WTC11 (cell line): ENCODE measurements at regions not wholly inside any gene's neighbourhood (a gene's known extent, or its start where the extent isn't known, plus 50 kb on each side); places are given as distances from the start of the nearest gene placed in this dataset.

Source experiments
- ATAC-seq: fragments of 200-7000 bp; cut with Tn5 transposase; 2 replicates; pipeline ENCODE4 v1.10.0; 2021; ENCODE audit warnings: mild to moderate bottlenecking, moderate library complexity
- CTCF ChIA-PET: fragments of 300-600 bp; sonication (Branson Sonifier 250); formaldehyde crosslinking; loops from one replicate; lab custom pipeline; 2021; ENCODE audit warnings: antibody characterized with exemption; lab: Charles Lee
- POLR2A ChIA-PET: fragments of 350-600 bp; sonication (Branson Sonifier 250); formaldehyde crosslinking; loops from one replicate; lab custom pipeline; 2021; ENCODE audit warnings: antibody characterized with exemption; lab: Charles Lee
- DNase-seq: peaks from one replicate; pipeline ENCODE4 v3.0.0; 2021; ENCODE audit warnings: low spot score
- H3K27ac Mint-ChIP-seq: 2 replicates; pipeline ENCODE4 v1.8.0; 2021; ENCODE audit warnings: mixed read lengths
- H3K27me3 Mint-ChIP-seq: 2 replicates; pipeline ENCODE4 v1.8.0; 2021; ENCODE audit warnings: low read depth, mild to moderate bottlenecking, moderate library complexity, mixed read lengths
- H3K36me3 Mint-ChIP-seq: 2 replicates; pipeline ENCODE4 v1.8.0; 2021; ENCODE audit warnings: mixed read lengths
- H3K4me1 Mint-ChIP-seq: 2 replicates; pipeline ENCODE4 v1.8.0; 2022; ENCODE audit warnings: mixed read lengths
- H3K4me3 Mint-ChIP-seq: 2 replicates; pipeline ENCODE4 v1.8.0; 2021; ENCODE audit warnings: mild to moderate bottlenecking, moderate library complexity, mixed read lengths
- H3K9me3 Mint-ChIP-seq: 2 replicates; pipeline ENCODE4 v1.8.0; 2021; ENCODE audit warnings: mixed read lengths
- ATF3 ChIP-seq: sonication (generic); formaldehyde crosslinking; conservative IDR thresholded peaks from 2 replicates; pipeline ENCODE4 v1.8.1; 2022; ENCODE audit warnings: mild to moderate bottlenecking, missing genetic modification reagents
- CREM ChIP-seq: sonication (generic); formaldehyde crosslinking; IDR thresholded peaks from 2 replicates; pipeline ENCODE4 v1.8.1; 2022; ENCODE audit warnings: mild to moderate bottlenecking, missing genetic modification reagents, moderate library complexity
- E2F5 ChIP-seq: sonication (generic); formaldehyde crosslinking; IDR thresholded peaks from 2 replicates; pipeline ENCODE4 v1.8.1; 2022; ENCODE audit warnings: mild to moderate bottlenecking, moderate library complexity, missing genetic modification reagents
- FOXP4 ChIP-seq: sonication (generic); formaldehyde crosslinking; IDR thresholded peaks from 2 replicates; pipeline ENCODE4 v1.8.0; 2022; ENCODE audit warnings: mild to moderate bottlenecking, missing genetic modification reagents
- GRHL2 ChIP-seq: fragments of 250-450 bp; sonication (Bioruptor Pico); IDR thresholded peaks from 2 replicates; pipeline ENCODE4 v1.8.0; 2022; ENCODE audit warnings: mild to moderate bottlenecking, moderate library complexity; ENCODE audit not compliant: insufficient replicate concordance, severe bottlenecking
- HMGA2 ChIP-seq: fragments of 250-450 bp; sonication (Bioruptor Pico); IDR thresholded peaks from 2 replicates; pipeline ENCODE4 v1.4.0; 2021; ENCODE audit warnings: mild to moderate bottlenecking, moderate library complexity
- HMGXB4 ChIP-seq: sonication (generic); formaldehyde crosslinking; IDR thresholded peaks from 2 replicates; pipeline ENCODE4 v1.8.1; 2023; ENCODE audit warnings: mild to moderate bottlenecking, moderate library complexity, missing genetic modification reagents
- IRF2 ChIP-seq: sonication (generic); formaldehyde crosslinking; IDR thresholded peaks from 2 replicates; pipeline ENCODE4 v1.8.0; 2022; ENCODE audit warnings: low read depth, missing genetic modification reagents, borderline replicate concordance
- NFYB ChIP-seq: sonication (generic); formaldehyde crosslinking; conservative IDR thresholded peaks from 2 replicates; pipeline ENCODE4 v1.8.0; 2022; ENCODE audit warnings: low read depth, missing genetic modification reagents
- PRDM15 ChIP-seq: sonication (generic); formaldehyde crosslinking; IDR thresholded peaks from 2 replicates; pipeline ENCODE4 v1.8.0; 2022; ENCODE audit warnings: missing genetic modification reagents
- PRRX2 ChIP-seq: fragments of 250-450 bp; sonication (Bioruptor Pico); IDR thresholded peaks from 2 replicates; pipeline ENCODE4 v1.8.0; 2021; ENCODE audit warnings: mild to moderate bottlenecking
- TP53 ChIP-seq: sonication (generic); formaldehyde crosslinking; IDR thresholded peaks from 2 replicates; pipeline ENCODE4 v1.8.1; 2023; ENCODE audit warnings: mild to moderate bottlenecking, missing genetic modification reagents
- ZNF317 ChIP-seq: sonication (generic); formaldehyde crosslinking; IDR thresholded peaks from 2 replicates; pipeline ENCODE4 v1.8.1; 2023; ENCODE audit warnings: low read depth, mild to moderate bottlenecking, moderate library complexity, missing genetic modification reagents, borderline replicate concordance
- ZNF512 ChIP-seq: sonication (generic); formaldehyde crosslinking; IDR thresholded peaks from 2 replicates; pipeline ENCODE4 v1.8.1; 2022; ENCODE audit warnings: missing genetic modification reagents, borderline replicate concordance
- ZNF671 ChIP-seq: fragments of 250-450 bp; sonication (Bioruptor Pico); IDR thresholded peaks from 2 replicates; pipeline ENCODE4 v1.8.0; 2021; ENCODE audit warnings: mild to moderate bottlenecking
- TF ChIP-seq, protein P1 (sequence below): sonication (generic); formaldehyde crosslinking; IDR thresholded peaks from 2 replicates; pipeline ENCODE4 v1.8.0; 2022; ENCODE audit warnings: mild to moderate bottlenecking, missing genetic modification reagents

DNA sequence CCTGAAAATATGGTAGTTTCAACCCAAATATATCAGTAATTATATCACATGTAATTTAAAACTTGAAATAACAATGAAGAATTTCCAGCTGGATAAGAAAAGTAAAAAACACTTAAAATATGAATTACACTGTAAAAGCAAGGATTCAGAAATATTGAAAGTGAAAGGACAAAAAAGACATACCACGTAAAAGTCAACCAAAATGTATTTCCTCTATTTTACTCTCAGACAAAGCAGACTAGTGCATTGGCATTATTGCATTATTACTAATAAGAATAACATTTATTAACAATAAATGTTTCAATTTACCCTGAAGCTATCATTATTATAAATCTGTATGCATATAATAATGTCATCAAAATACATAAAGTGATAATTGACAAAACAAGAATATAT, 445.1 kb upstream of the TRIB2 start (continued):
- TF ChIP-seq E2F5 (no peak), ZNF512 (CRISPR knock-in tag) (no peak), HMGXB4 (CRISPR knock-in tag) (no peak), NFYB (CRISPR knock-in tag) (no peak), HMGA2 (no peak), TP53 (CRISPR knock-in tag) (no peak), ATF3 (no peak), CREM (CRISPR knock-in tag) (no peak)

GRCh38 chr2:12273111-12273510, 443.6 kb upstream of the TRIB2 start:
- H3K27ac Mint-ChIP-seq, result no peak overlapping the region
- POLR2A ChIA-PET, result no interaction called here
- H3K9me3 Mint-ChIP-seq, result peaks cover 8% of the 10 kb centered on the region; the same call in 1 of the 2 replicates
- TF ChIP-seq ATF3, result no peak
- no peak for TF ChIP-seq PRRX2 (CRISPR knock-in tag)
- TF ChIP-seq, protein P1, sequence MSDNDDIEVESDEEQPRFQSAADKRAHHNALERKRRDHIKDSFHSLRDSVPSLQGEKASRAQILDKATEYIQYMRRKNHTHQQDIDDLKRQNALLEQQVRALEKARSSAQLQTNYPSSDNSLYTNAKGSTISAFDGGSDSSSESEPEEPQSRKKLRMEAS (CRISPR knock-in tag), result no peak
- TF ChIP-seq ZNF317 (CRISPR knock-in tag), result no peak
- TF ChIP-seq IRF2 (CRISPR knock-in tag), result no peak
- no peak for TF ChIP-seq GRHL2
- TF ChIP-seq ZNF671 (CRISPR knock-in tag), result no peak
- no peak for TF ChIP-seq PRDM15
- TF ChIP-seq FOXP4 (CRISPR knock-in tag), result no peak
- no peaks in the 10 kb centered on the region; the same call in 1 of the 2 replicates for H3K27me3 Mint-ChIP-seq
- DNase-seq (no peak), ATAC-seq (no peak)
- peaks cover 4% of the 10 kb centered on the region; the same call in 1 of the 2 replicates for H3K36me3 Mint-ChIP-seq
- H3K4me1 Mint-ChIP-seq, result peaks cover 16% of the 10 kb centered on the region
- H3K4me3 Mint-ChIP-seq, result no peak overlapping the region
- CTCF ChIA-PET, result no interaction called here
